HCT116 (cell line): ENCODE measurements at regions not wholly inside any gene's neighbourhood (a gene's known extent, or its start where the extent isn't known, plus 50 kb on each side); places are given as distances from the start of the nearest gene placed in this dataset.

Experiments used
- EZH2 ChIP-seq: fragments of 200-600 bp; sonication (generic); IDR thresholded peaks from 2 replicates; pipeline ENCODE4 v1.6.1; 2017; ENCODE audit warnings: antibody characterized with exemption, mixed run types
- EZH2phosphoT487 ChIP-seq: fragments of 200-600 bp; IDR thresholded peaks from 2 replicates; pipeline ENCODE4 v1.6.1; 2018; ENCODE audit warnings: antibody characterized with exemption, borderline replicate concordance
- POLR2A ChIP-seq: IDR thresholded peaks from 2 replicates; pipeline ENCODE4 v1.7.0; 2011; ENCODE audit warnings: borderline replicate concordance; ENCODE audit not compliant: insufficient read depth, insufficient read length; ENCODE audit errors: extremely low read depth
- POLR2AphosphoS5 ChIP-seq: IDR thresholded peaks from 2 replicates; pipeline ENCODE4 v1.6.1; 2011; ENCODE audit warnings: mild to moderate bottlenecking, low read depth, low read length, moderate library complexity
- RAD21 ChIP-seq: IDR thresholded peaks from 2 replicates; pipeline ENCODE4 v1.6.1; 2012; ENCODE audit warnings: low read depth, mild to moderate bottlenecking
- REST ChIP-seq: IDR thresholded peaks from 2 replicates; pipeline ENCODE4 v1.6.1; 2012; ENCODE audit warnings: low read depth
- SP1 ChIP-seq: IDR thresholded peaks from 2 replicates; pipeline ENCODE4 v1.6.1; 2012; ENCODE audit warnings: low read depth
- SRF ChIP-seq: IDR thresholded peaks from 2 replicates; pipeline ENCODE4 v1.6.1; 2012; ENCODE audit warnings: low read depth
- ZNF274 ChIP-seq: fragments of 200-500 bp; sonication (Bioruptor generic); IDR thresholded peaks from 2 replicates; pipeline ENCODE4 v1.6.1; 2014; ENCODE audit warnings: mild to moderate bottlenecking, low read depth, low read length, inconsistent platforms
- TF ChIP-seq, protein P1 (sequence below), 3 experiments: fragments of 200-600 bp in 1 of 3; sonication (generic) in 1 of 3; IDR thresholded peaks in 2 of 3; conservative IDR thresholded peaks in 1 of 3; 2 replicates each; pipeline ENCODE4 v1.5.1; 2012 to 2017; ENCODE audit warnings: low read depth in 2 of 3, low read length in 2 of 3, antibody characterized with exemption in 1 of 3, borderline replicate concordance in 1 of 3, control low read depth in 1 of 3, mild to moderate bottlenecking in 1 of 3, mixed read lengths in 1 of 3, mixed run types in 1 of 3, moderate library complexity in 1 of 3; ENCODE audit not compliant: insufficient read depth in 1 of 3
- TF ChIP-seq, protein P2 (sequence below): IDR thresholded peaks from 2 replicates; pipeline ENCODE4 v1.6.1; 2012
- TF ChIP-seq, protein P3 (sequence below): IDR thresholded peaks from 2 replicates; pipeline ENCODE4 v1.6.1; 2011; ENCODE audit warnings: mild to moderate bottlenecking, low read length, moderate library complexity; ENCODE audit not compliant: insufficient replicate concordance; ENCODE audit errors: extremely low read depth

DNA sequence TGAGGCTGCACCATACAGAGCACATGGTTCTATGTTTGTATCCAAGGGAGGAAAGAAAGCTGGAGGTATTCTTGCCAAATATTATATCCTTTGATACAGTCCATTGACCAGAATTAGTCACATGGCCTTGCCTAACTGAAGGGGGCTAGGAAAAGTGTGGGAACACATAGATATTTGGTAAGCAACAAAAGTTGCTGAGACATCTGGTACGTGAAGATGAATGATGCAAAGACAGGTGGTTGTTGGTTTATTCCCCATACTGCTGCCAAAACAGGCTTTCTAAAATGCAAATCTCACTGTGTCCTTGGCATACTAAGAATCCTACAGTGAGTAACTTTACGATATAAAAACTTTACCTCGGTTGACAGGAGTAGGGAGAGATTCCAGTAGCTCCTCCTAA is 162.2 kb downstream of the VGLL3 start:
- TF ChIP-seq, protein P1, sequence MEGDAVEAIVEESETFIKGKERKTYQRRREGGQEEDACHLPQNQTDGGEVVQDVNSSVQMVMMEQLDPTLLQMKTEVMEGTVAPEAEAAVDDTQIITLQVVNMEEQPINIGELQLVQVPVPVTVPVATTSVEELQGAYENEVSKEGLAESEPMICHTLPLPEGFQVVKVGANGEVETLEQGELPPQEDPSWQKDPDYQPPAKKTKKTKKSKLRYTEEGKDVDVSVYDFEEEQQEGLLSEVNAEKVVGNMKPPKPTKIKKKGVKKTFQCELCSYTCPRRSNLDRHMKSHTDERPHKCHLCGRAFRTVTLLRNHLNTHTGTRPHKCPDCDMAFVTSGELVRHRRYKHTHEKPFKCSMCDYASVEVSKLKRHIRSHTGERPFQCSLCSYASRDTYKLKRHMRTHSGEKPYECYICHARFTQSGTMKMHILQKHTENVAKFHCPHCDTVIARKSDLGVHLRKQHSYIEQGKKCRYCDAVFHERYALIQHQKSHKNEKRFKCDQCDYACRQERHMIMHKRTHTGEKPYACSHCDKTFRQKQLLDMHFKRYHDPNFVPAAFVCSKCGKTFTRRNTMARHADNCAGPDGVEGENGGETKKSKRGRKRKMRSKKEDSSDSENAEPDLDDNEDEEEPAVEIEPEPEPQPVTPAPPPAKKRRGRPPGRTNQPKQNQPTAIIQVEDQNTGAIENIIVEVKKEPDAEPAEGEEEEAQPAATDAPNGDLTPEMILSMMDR (IDR thresholded peaks at IDR 0.05 in 2 of 3, conservative IDR thresholded peaks at IDR 0.05 in 1 of 3; ENCODE audit: borderline replicate concordance in 1 of 3, insufficient read depth in 1 of 3, low read depth in 2 of 3, low read length in 2 of 3), result no peak
- TF ChIP-seq POLR2AphosphoS5 (no peak), POLR2A (no peak), SP1 (no peak), EZH2phosphoT487 (no peak), REST (no peak), RAD21 (no peak), ZNF274 (no peak), SRF (no peak), EZH2 (no peak)
- TF ChIP-seq, protein P2, sequence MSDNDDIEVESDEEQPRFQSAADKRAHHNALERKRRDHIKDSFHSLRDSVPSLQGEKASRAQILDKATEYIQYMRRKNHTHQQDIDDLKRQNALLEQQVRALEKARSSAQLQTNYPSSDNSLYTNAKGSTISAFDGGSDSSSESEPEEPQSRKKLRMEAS, result no peak
- TF ChIP-seq, protein P3, sequence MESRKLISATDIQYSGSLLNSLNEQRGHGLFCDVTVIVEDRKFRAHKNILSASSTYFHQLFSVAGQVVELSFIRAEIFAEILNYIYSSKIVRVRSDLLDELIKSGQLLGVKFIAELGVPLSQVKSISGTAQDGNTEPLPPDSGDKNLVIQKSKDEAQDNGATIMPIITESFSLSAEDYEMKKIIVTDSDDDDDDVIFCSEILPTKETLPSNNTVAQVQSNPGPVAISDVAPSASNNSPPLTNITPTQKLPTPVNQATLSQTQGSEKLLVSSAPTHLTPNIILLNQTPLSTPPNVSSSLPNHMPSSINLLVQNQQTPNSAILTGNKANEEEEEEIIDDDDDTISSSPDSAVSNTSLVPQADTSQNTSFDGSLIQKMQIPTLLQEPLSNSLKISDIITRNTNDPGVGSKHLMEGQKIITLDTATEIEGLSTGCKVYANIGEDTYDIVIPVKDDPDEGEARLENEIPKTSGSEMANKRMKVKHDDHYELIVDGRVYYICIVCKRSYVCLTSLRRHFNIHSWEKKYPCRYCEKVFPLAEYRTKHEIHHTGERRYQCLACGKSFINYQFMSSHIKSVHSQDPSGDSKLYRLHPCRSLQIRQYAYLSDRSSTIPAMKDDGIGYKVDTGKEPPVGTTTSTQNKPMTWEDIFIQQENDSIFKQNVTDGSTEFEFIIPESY, result no peak
